OCI-LY1 (cell line): ENCODE measurements at regions not wholly inside any gene's neighbourhood (a gene's known extent, or its start where the extent isn't known, plus 50 kb on each side); places are given as distances from the start of the nearest gene placed in this dataset.
A peak's percentile ranks its signal among the peaks of the same experiment; 100 is the strongest.
"Not testable (repeated sequence)": the region's sequence is repeated elsewhere in the genome, so short reads cannot be mapped to it uniquely, and the experiment has no call there.

Experiments
- H2AFZ ChIP-seq: fragments of 200-600 bp; sonication (generic), shearing (Covaris generic); 2 replicates; pipeline ENCODE4 v1.6.0; 2014; ENCODE audit warnings: antibody characterized with exemption, mild to moderate bottlenecking, low read length
- H3F3A ChIP-seq: fragments of 200-600 bp; sonication (generic), shearing (Covaris generic); 2 replicates; pipeline ENCODE4 v1.6.0; 2014; ENCODE audit warnings: mild to moderate bottlenecking, antibody characterized with exemption, low read length, moderate library complexity; ENCODE audit not compliant: insufficient read depth
- H3K27ac ChIP-seq: fragments of 200-600 bp; sonication (generic); 2 replicates; pipeline ENCODE4 v1.5.1; 2014; ENCODE audit warnings: low read length, mixed run types, mild to moderate bottlenecking, low read depth; ENCODE audit not compliant: poor library complexity, severe bottlenecking
- H3K27me3 ChIP-seq: fragments of 200-600 bp; sonication (generic); 2 replicates; pipeline ENCODE4 v1.6.0; 2014; ENCODE audit warnings: antibody characterized with exemption, mild to moderate bottlenecking, low read length, moderate library complexity; ENCODE audit not compliant: insufficient read depth
- H3K36me3 ChIP-seq: fragments of 200-600 bp; sonication (generic); 2 replicates; pipeline ENCODE4 v1.6.1; 2014; ENCODE audit warnings: mild to moderate bottlenecking, antibody characterized with exemption, low read length, moderate library complexity, mixed read lengths; ENCODE audit not compliant: insufficient read depth
- H3K4me1 ChIP-seq: fragments of 200-600 bp; sonication (generic); 2 replicates; pipeline ENCODE4 v1.5.1; 2014; ENCODE audit warnings: mild to moderate bottlenecking, low read length, moderate library complexity; ENCODE audit not compliant: insufficient read depth, severe bottlenecking
- H3K4me2 ChIP-seq: fragments of 200-600 bp; sonication (generic), shearing (Covaris generic); 2 replicates; pipeline ENCODE4 v1.6.1; 2014; ENCODE audit warnings: low read length
- H3K4me3 ChIP-seq: fragments of 200-600 bp; sonication (generic); 2 replicates; pipeline ENCODE4 v1.5.1; 2014; ENCODE audit warnings: low read length, low read depth, mild to moderate bottlenecking, mixed read lengths; ENCODE audit not compliant: poor library complexity, severe bottlenecking
- H3K79me2 ChIP-seq: fragments of 200-600 bp; shearing (Covaris generic); 2 replicates; pipeline ENCODE4 v1.6.1; 2016; ENCODE audit warnings: mixed run types, low read length, mixed read lengths; ENCODE audit not compliant: insufficient read depth
- H3K9ac ChIP-seq: fragments of 200-600 bp; sonication (generic), shearing (Covaris generic); 2 replicates; pipeline ENCODE4 v1.6.1; 2014; ENCODE audit warnings: mild to moderate bottlenecking, low read length, mixed read lengths
- H3K9me2 ChIP-seq: fragments of 200-600 bp; sonication (generic), shearing (Covaris generic); 2 replicates; pipeline ENCODE4 v1.6.1; 2014; ENCODE audit warnings: low read depth, mild to moderate bottlenecking, low read length, mixed read lengths
- H3K9me3 ChIP-seq: fragments of 200-600 bp; shearing (Covaris generic); 2 replicates; pipeline ENCODE4 v1.6.1; 2014; ENCODE audit warnings: low read length, mixed read lengths
- H4K20me1 ChIP-seq: fragments of 200-600 bp; sonication (generic), shearing (Covaris generic); 2 replicates; pipeline ENCODE4 v1.6.0; 2016; ENCODE audit warnings: mild to moderate bottlenecking, low read length; ENCODE audit not compliant: insufficient read depth
- CTCF ChIP-seq: fragments of 200-600 bp; sonication (generic), shearing (Covaris generic); IDR thresholded peaks from 2 replicates; pipeline ENCODE4 v1.5.1; 2017; ENCODE audit warnings: mild to moderate bottlenecking, antibody characterized with exemption, low read length, moderate library complexity, mixed read lengths
- EZH2 ChIP-seq: fragments of 200-600 bp; sonication (generic), shearing (Covaris generic); IDR thresholded peaks from 2 replicates; pipeline ENCODE4 v1.8.0; 2017; ENCODE audit warnings: borderline replicate concordance, mixed run types, mild to moderate bottlenecking, antibody characterized with exemption, low read length, moderate library complexity, mixed read lengths

DNA sequence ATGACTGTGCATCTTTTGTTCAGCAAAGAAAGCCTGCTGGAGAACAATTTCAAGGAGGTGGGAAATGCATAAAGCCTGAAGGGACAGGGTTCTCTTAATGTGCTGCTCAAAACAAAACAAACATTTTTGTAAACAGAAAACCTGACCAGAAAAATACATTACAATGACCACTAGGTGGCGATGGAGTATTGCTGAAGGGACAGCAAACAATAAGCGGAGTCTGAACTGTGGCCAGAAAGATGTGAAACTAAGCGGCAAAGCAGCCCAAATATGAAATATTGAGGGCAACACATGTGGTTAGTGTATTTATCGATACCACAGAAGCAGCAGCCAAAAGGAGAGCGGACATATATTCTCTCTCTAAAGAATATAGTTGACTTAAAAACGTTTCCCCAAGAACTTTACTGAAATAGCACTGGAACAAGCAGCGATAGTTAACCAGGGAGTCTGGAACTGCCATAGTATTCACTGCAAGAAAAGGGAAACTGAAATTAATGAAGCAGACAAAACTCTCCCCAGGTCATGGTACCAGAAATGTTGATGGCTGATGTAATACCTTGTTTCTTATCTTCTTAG is 1814.2 kb upstream of the DEFB115 start:
- H3K27ac ChIP-seq, H3K27me3 ChIP-seq, H4K20me1 ChIP-seq, H3F3A ChIP-seq, H3K9me2 ChIP-seq, H3K9me3 ChIP-seq, H3K36me3 ChIP-seq, H3K4me2 ChIP-seq, H3K4me3 ChIP-seq, H2AFZ ChIP-seq, H3K9ac ChIP-seq, H3K79me2 ChIP-seq, H3K4me1 ChIP-seq: not testable (repeated sequence)
- TF ChIP-seq CTCF, result peak; percentile 43; the same call in 1 of the 2 replicates

DNA sequence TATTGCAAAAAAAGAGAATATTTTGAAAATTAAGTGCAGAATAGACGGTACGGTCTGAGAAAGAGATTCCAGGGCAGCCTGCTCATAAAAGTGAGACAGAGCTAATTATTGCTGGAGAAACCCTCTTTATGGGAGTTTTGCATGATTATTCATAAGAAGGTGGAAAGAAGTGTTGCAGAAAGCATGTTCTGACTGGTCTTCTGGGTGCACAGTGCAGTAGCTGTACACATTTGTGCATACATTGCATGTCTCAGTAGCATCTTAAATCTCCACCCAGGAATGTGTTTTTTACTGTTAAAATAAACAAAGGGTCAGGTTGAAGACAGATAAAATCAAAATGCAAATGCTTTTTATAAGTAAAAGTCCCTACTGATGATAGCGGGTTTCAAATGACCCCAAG is 1813.6 kb upstream of the DEFB115 start:
- H3K4me3 ChIP-seq, result no peak overlapping the region
- H3K36me3 ChIP-seq, result no peaks in the 10 kb centered on the region
- H3K27ac ChIP-seq, result no peak overlapping the region
- H3F3A ChIP-seq, result no peaks in the 10 kb centered on the region
- H4K20me1 ChIP-seq, result no peaks in the 10 kb centered on the region
- H3K4me2 ChIP-seq, result no peak overlapping the region
- H3K9ac ChIP-seq, result no peak overlapping the region
- TF ChIP-seq EZH2, result no peak
- no peak for TF ChIP-seq CTCF
- H3K27me3 ChIP-seq, result no peaks in the 10 kb centered on the region
- H3K9me2 ChIP-seq, result no peaks in the 10 kb centered on the region
- H3K4me1 ChIP-seq, result no peaks in the 10 kb centered on the region
- H3K9me3 ChIP-seq, result no peaks in the 10 kb centered on the region
- H2AFZ ChIP-seq, result no peak overlapping the region
- no peaks in the 10 kb centered on the region for H3K79me2 ChIP-seq

GRCh38 chr20:29445050-29445907 is 1812.2 kb upstream of the DEFB115 start:
- H3K9me2 ChIP-seq, H2AFZ ChIP-seq, H3K9ac ChIP-seq, H4K20me1 ChIP-seq, H3K4me1 ChIP-seq, H3K79me2 ChIP-seq, H3K27ac ChIP-seq, H3K36me3 ChIP-seq, H3K4me2 ChIP-seq, H3K9me3 ChIP-seq, H3F3A ChIP-seq, H3K27me3 ChIP-seq: not testable (repeated sequence)
- peak overlapping the region; percentile 41 for H3K4me3 ChIP-seq

- not testable (repeated sequence) for H3K4me3 ChIP-seq, H3K4me1 ChIP-seq, H2AFZ ChIP-seq, H3K79me2 ChIP-seq, H4K20me1 ChIP-seq, H3K9ac ChIP-seq, H3K27ac ChIP-seq, H3K9me3 ChIP-seq, H3K9me2 ChIP-seq, H3K27me3 ChIP-seq, H3F3A ChIP-seq, H3K36me3 ChIP-seq, H3K4me2 ChIP-seq
Observed at GRCh38 chr20:29447517-29448484, 1809.7 kb upstream of the DEFB115 start.
